Hematopoietic multipotent progenitor cell treated with erythropoietin and hydrocortisone succinate and interleukin-3 and kit ligand, for 8 days (in vitro differentiated cells): ENCODE measurements at regions not wholly inside any gene's neighbourhood (a gene's known extent, or its start where the extent isn't known, plus 50 kb on each side); places are given as distances from the start of the nearest gene placed in this dataset.
"Not testable (repeated sequence)": the region's sequence is repeated elsewhere in the genome, so short reads cannot be mapped to it uniquely, and the experiment has no call there.

Source experiments
- DNase-seq: peaks from one replicate; pipeline ENCODE4 v3.0.0-alpha.2; 2015

GRCh38 chr15:36008719-36009118 is 462.8 kb upstream of the DPH6 start:
- DNase-seq, result no peak

- no peak for DNase-seq
These were observed 478.2 kb upstream of the DPH6 start for GRCh38 chr15:36024031-36024688.

GRCh38 chr15:36026627-36027283 is 480.8 kb upstream of the DPH6 start:
- no peak for DNase-seq

- no peak for DNase-seq
These were observed 483.7 kb upstream of the DPH6 start for GRCh38 chr15:36029606-36030210.

GRCh38 chr15:36039996-36040572 is 494.1 kb upstream of the DPH6 start:
- DNase-seq, result no peak

GRCh38 chr15:36047018-36047716 is 501.2 kb upstream of the DPH6 start:
- DNase-seq, result not testable (repeated sequence)

GRCh38 chr15:36050899-36051298 is 504.9 kb upstream of the DPH6 start:
- DNase-seq, result no peak

- not testable (repeated sequence) for DNase-seq
These were observed 506.7 kb upstream of the DPH6 start for GRCh38 chr15:36052641-36053040.

GRCh38 chr15:36053746-36054145 is 507.8 kb upstream of the DPH6 start:
- DNase-seq, result no peak

- no peak for DNase-seq
These were observed 513.6 kb upstream of the DPH6 start for GRCh38 chr15:36059596-36059995.

GRCh38 chr15:36062357-36062756 is 516.4 kb upstream of the DPH6 start:
- no peak for DNase-seq

- DNase-seq, result no peak
These were observed 512.7 kb upstream of the CDIN1 start for GRCh38 chr15:36066757-36067156.

GRCh38 chr15:36067483-36068274 is 511.7 kb upstream of the CDIN1 start:
- DNase-seq, result no peak

GRCh38 chr15:36075333-36075732 is 504.1 kb upstream of the CDIN1 start:
- DNase-seq, result no peak

- no peak for DNase-seq
These were observed 500.4 kb upstream of the CDIN1 start for GRCh38 chr15:36079021-36079420.

- DNase-seq, result no peak
These were observed 498.7 kb upstream of the CDIN1 start for GRCh38 chr15:36080759-36081158.

- DNase-seq, result no peak
These were observed 489.0 kb upstream of the CDIN1 start for GRCh38 chr15:36090286-36090946.

- no peak for DNase-seq
These were observed 472.6 kb upstream of the CDIN1 start for GRCh38 chr15:36106640-36107335.

GRCh38 chr15:36108541-36108940 is 470.9 kb upstream of the CDIN1 start:
- DNase-seq, result no peak

- no peak for DNase-seq
These were observed 469.3 kb upstream of the CDIN1 start for GRCh38 chr15:36109943-36110658.

- no peak for DNase-seq
These were observed 468.8 kb upstream of the CDIN1 start for GRCh38 chr15:36110659-36110993.
